ENCODE measurements at regions not wholly inside any gene's neighbourhood (a gene's known extent, or its start where the extent isn't known, plus 50 kb on each side); places are given as distances from the start of the nearest gene placed in this dataset.

DNA sequence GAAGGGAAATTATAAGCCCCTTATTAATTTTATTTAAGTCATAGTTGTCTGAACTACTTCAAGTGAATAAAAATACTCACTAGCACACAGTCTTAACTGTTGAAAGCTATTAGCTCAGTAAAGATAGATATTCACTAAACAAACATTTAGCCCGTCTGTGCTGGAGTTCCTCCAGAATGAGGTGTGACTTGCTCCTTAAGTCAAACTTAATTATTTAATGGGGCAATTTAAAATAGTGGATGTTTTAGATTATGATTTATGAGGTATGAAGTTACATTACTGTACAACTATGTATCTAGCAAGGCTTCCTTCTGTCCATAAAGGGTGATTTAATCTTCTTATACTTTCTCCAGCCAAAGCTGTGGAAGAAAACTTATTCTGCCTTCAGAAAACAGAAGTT, 414.0 kb upstream of the FLRT2 start:
- Histone ChIP-seq H4K20me1 (ENCODE audit: insufficient read depth) (no peaks in the 10 kb centered on the region), H3K4me1 (ENCODE audit: low read depth, poor library complexity, severe bottlenecking) (no peaks in the 10 kb centered on the region), H3K27ac (no peak overlapping the region), H3K27me3 (ENCODE audit: insufficient read depth, low read depth) (no peaks in the 10 kb centered on the region), H3K36me3 (ENCODE audit: insufficient read depth) (no peaks in the 10 kb centered on the region), H3K4me3 (IDR thresholded peaks at IDR 0.05; ENCODE audit: insufficient read depth, low read depth, low read length) (no peak overlapping the region), H3K79me2 (ENCODE audit: insufficient read depth, low read depth) (no peaks in the 10 kb centered on the region), H3K9ac (no peak overlapping the region), H3K4me2 (no peak overlapping the region), H2AFZ (ENCODE audit: low read depth) (no peak overlapping the region)
- TF ChIP-seq, protein P1, sequence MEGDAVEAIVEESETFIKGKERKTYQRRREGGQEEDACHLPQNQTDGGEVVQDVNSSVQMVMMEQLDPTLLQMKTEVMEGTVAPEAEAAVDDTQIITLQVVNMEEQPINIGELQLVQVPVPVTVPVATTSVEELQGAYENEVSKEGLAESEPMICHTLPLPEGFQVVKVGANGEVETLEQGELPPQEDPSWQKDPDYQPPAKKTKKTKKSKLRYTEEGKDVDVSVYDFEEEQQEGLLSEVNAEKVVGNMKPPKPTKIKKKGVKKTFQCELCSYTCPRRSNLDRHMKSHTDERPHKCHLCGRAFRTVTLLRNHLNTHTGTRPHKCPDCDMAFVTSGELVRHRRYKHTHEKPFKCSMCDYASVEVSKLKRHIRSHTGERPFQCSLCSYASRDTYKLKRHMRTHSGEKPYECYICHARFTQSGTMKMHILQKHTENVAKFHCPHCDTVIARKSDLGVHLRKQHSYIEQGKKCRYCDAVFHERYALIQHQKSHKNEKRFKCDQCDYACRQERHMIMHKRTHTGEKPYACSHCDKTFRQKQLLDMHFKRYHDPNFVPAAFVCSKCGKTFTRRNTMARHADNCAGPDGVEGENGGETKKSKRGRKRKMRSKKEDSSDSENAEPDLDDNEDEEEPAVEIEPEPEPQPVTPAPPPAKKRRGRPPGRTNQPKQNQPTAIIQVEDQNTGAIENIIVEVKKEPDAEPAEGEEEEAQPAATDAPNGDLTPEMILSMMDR (conservative IDR thresholded peaks at IDR 0.05; ENCODE audit: low read depth, low read length) = no peak

DNA sequence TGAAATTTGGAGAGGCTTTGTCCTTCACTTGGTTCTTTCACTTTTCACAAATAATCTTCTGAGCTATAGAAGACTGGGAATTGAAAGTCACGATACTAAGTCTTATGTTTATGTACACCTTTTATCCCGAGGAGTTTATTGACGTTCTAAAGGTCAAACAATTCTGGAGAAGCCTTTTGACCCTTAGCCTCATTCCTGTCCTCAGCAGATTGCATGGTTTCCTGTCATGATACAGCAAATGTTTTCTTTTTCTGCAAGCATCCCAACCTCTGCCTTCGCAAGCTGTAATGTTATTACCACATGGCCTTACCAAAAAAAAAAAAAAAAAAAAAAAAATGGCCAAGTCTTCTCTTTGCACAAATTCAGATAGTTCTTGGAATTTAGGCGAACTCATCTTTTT, 411.7 kb upstream of the FLRT2 start:
- TF ChIP-seq, protein P1 (conservative IDR thresholded peaks at IDR 0.05; ENCODE audit: low read depth, low read length) = no peak
- Histone ChIP-seq H3K4me1 (ENCODE audit: low read depth, poor library complexity, severe bottlenecking) (peaks cover 10% of the 10 kb centered on the region), H3K36me3 (ENCODE audit: insufficient read depth) (no peaks in the 10 kb centered on the region), H4K20me1 (ENCODE audit: insufficient read depth) (no peaks in the 10 kb centered on the region), H3K4me2 (no peak overlapping the region), H3K9ac (no peak overlapping the region), H2AFZ (ENCODE audit: low read depth) (no peak overlapping the region), H3K27me3 (ENCODE audit: insufficient read depth, low read depth) (no peaks in the 10 kb centered on the region), H3K27ac (no peak overlapping the region), H3K79me2 (ENCODE audit: insufficient read depth, low read depth) (no peaks in the 10 kb centered on the region), H3K4me3 (IDR thresholded peaks at IDR 0.05; ENCODE audit: insufficient read depth, low read depth, low read length) (no peak overlapping the region)

DNA sequence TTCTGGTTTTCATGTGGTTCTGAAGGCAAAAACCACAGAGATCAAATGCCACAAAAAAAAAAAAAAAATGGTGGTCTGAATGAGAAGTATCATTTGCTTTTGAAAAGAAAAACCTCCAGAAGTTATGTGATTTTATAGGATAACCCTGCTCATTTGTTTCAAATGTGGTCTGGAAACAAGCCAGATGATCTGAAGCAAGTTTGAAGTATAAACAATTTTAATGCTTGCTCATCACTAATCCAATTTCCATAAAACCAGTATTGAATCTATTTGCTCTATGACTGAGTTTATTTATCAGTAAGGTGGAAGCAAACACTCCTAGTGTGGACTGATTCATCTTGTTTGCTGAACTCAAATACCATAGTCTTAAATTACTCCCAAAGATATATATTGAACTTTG, 407.3 kb upstream of the FLRT2 start:
- no peak overlapping the region for H2AFZ ChIP-seq (ENCODE audit: low read depth)
- no peaks in the 10 kb centered on the region for H4K20me1 ChIP-seq (ENCODE audit: insufficient read depth)
- no peak overlapping the region; the same call in 1 of the 2 replicates for H3K4me2 ChIP-seq
- H3K79me2 ChIP-seq (ENCODE audit: insufficient read depth, low read depth) = no peaks in the 10 kb centered on the region
- H3K4me1 ChIP-seq (ENCODE audit: low read depth, poor library complexity, severe bottlenecking) = peaks cover 10% of the 10 kb centered on the region
- H3K27me3 ChIP-seq (ENCODE audit: insufficient read depth, low read depth) = no peaks in the 10 kb centered on the region
- H3K4me3 ChIP-seq (IDR thresholded peaks at IDR 0.05; ENCODE audit: insufficient read depth, low read depth, low read length) = no peak overlapping the region
- H3K9ac ChIP-seq = no peak overlapping the region
- TF ChIP-seq, protein P1 (conservative IDR thresholded peaks at IDR 0.05; ENCODE audit: low read depth, low read length) = no peak
- H3K27ac ChIP-seq = no peak overlapping the region
- no peaks in the 10 kb centered on the region for H3K36me3 ChIP-seq (ENCODE audit: insufficient read depth)

DNA sequence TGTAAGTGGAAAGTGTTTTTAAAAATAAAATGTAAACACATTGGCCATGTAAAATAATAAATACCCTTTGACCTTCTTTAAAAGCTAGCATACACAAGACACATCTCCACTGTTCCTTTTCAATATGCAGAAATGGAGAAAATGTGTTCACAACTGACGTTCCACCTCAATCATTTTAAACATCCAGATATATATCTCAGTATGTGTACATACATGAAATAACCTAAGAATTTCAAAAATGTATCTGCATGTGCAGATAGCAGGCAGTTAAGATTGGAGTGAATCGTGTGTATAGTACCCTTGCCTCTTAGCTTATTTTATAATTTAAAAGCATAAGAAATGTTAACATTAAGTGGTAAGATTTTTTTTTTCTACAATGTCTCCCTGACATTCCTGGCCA, 406.2 kb upstream of the FLRT2 start:
- H3K79me2 ChIP-seq (ENCODE audit: insufficient read depth, low read depth) = no peaks in the 10 kb centered on the region
- no peaks in the 10 kb centered on the region for H3K27me3 ChIP-seq (ENCODE audit: insufficient read depth, low read depth)
- H3K4me2 ChIP-seq = no peak overlapping the region
- H2AFZ ChIP-seq (ENCODE audit: low read depth) = no peak overlapping the region
- peaks cover 10% of the 10 kb centered on the region for H3K4me1 ChIP-seq (ENCODE audit: low read depth, poor library complexity, severe bottlenecking)
- no peak overlapping the region for H3K27ac ChIP-seq
- TF ChIP-seq, protein P1 (conservative IDR thresholded peaks at IDR 0.05; ENCODE audit: low read depth, low read length) = no peak
- H3K9ac ChIP-seq = no peak overlapping the region
- no peaks in the 10 kb centered on the region for H4K20me1 ChIP-seq (ENCODE audit: insufficient read depth)
- H3K4me3 ChIP-seq (IDR thresholded peaks at IDR 0.05; ENCODE audit: insufficient read depth, low read depth, low read length) = no peak overlapping the region
- H3K36me3 ChIP-seq (ENCODE audit: insufficient read depth) = no peaks in the 10 kb centered on the region
